GM20000 (cell line): ENCODE measurements at regions not wholly inside any gene's neighbourhood (a gene's known extent, or its start where the extent isn't known, plus 50 kb on each side); places are given as distances from the start of the nearest gene placed in this dataset.
"Not testable (repeated sequence)": the region's sequence is repeated elsewhere in the genome, so short reads cannot be mapped to it uniquely, and the experiment has no call there.

Experiments
- DNase-seq: peaks from one replicate; pipeline ENCODE4 v3.0.0; 2012; ENCODE audit warnings: low spot score
- TF ChIP-seq, protein P1 (sequence below): IDR thresholded peaks from 2 replicates; pipeline ENCODE4 v1.5.1; 2012; ENCODE audit warnings: mild to moderate bottlenecking, control low read depth; ENCODE audit errors: extremely low read depth, missing control alignments

DNA sequence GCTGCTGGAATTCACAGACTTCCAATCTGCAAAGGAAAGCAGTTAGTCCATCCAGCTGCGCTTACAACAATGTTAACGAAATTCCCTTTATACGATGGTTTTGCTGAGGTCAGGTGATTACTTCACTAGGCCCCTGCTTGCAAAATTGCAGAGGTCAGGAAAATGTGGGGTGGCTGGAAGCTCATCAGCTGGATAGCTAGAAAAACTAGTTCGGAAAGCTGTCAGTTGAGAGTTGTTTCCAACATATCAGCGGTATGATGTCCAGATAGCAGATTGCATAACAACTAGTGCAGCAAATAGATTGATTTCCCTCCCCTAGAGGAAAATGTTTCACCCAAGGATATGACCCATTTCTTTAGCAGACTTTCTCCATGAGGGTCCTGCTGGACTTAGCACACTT lies 2021.1 kb upstream of the CELF4 start:
- DNase-seq, result no peak
- TF ChIP-seq, protein P1, sequence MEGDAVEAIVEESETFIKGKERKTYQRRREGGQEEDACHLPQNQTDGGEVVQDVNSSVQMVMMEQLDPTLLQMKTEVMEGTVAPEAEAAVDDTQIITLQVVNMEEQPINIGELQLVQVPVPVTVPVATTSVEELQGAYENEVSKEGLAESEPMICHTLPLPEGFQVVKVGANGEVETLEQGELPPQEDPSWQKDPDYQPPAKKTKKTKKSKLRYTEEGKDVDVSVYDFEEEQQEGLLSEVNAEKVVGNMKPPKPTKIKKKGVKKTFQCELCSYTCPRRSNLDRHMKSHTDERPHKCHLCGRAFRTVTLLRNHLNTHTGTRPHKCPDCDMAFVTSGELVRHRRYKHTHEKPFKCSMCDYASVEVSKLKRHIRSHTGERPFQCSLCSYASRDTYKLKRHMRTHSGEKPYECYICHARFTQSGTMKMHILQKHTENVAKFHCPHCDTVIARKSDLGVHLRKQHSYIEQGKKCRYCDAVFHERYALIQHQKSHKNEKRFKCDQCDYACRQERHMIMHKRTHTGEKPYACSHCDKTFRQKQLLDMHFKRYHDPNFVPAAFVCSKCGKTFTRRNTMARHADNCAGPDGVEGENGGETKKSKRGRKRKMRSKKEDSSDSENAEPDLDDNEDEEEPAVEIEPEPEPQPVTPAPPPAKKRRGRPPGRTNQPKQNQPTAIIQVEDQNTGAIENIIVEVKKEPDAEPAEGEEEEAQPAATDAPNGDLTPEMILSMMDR, result no peak

DNA sequence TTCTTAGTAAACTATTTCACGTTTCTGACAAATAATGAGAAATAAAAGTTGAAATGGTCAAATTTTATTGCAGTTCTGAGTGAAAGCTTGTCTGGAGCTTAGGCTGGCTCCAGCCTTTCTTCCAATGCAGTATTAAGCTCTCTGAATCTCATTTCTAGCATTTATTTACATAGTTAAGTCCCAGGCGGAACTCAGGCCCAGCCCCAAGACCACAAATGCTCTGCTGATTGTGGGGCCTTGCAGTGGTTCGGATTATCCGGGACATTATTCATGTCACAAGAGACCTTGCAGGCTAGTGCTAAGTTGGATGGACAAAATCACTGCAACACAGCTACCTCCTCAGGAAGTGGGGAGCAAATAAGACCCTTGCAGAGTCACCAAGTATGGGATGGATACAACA lies 2009.3 kb upstream of the CELF4 start:
- no peak for DNase-seq
- TF ChIP-seq, protein P1, result no peak

- DNase-seq, result peak; percentile 8
Observed at GRCh38 chr18:39571511-39571910, 2005.9 kb upstream of the CELF4 start.

DNA sequence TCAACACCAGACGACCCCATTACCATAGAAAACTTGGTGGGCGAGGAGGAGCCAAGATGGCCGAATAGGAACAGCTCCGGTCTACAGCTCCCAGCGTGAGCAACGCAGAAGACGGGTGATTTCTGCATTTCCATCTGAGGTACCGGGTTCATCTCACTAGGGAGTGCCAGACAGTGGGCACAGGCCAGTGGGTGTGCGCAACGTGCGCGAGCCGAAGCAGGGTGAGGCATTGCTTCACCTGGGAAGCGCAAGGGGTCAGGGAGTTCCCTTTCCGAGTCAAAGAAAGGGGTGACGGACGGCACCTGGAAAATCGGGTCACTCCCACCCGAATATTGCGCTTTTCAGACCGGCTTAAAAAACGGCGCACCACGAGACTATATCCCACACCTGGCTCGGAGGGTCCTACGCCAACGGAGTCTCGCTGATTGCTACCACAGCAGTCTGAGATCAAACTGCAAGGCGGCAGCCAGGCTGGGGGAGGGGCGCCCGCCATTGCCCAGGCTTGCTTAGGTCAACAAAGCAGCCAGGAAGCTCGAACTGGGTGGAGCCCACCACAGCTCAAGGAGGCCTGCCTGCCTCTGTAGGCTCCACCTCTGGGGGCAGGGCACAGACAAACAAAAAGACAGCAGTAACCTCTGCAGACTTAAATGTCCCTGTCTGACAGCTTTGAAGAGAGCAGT lies 2000.1 kb upstream of the CELF4 start:
- DNase-seq, result not testable (repeated sequence)

More at GRCh38 chr18:39571511-39571910, 2005.9 kb upstream of the CELF4 start:
- TF ChIP-seq, protein P1, result no peak

GRCh38 chr18:39564716-39565115 lies 1999.1 kb upstream of the CELF4 start:
- TF ChIP-seq, protein P1, result no peak
- DNase-seq, result no peak

GRCh38 chr18:39561126-39561525 lies 1995.5 kb upstream of the CELF4 start:
- TF ChIP-seq, protein P1, result no peak

GRCh38 chr18:39558658-39559057 lies 1993.1 kb upstream of the CELF4 start:
- DNase-seq, result no peak
- TF ChIP-seq, protein P1, result no peak

More at GRCh38 chr18:39561126-39561525, 1995.5 kb upstream of the CELF4 start:
- DNase-seq, result no peak

GRCh38 chr18:39555496-39555895 lies 1989.9 kb upstream of the CELF4 start:
- TF ChIP-seq, protein P1, result no peak
- no peak for DNase-seq
